HG03575 (cell line): ENCODE measurements at regions not wholly inside any gene's neighbourhood (a gene's known extent, or its start where the extent isn't known, plus 50 kb on each side); places are given as distances from the start of the nearest gene placed in this dataset.
"Not testable (repeated sequence)": the region's sequence is repeated elsewhere in the genome, so short reads cannot be mapped to it uniquely, and the experiment has no call there.

ENCODE experiments used
- ATAC-seq: cut with Tn5 transposase; IDR thresholded peaks from one replicate; pipeline ENCODE4 v1.9.1; 2021; ENCODE audit not compliant: unreplicated experiment, insufficient number of reproducible peaks, low FRiP score; ENCODE audit errors: extremely low read depth

GRCh38 chr1:194858811-194859480, 1672.5 kb upstream of the B3GALT2 start:
- ATAC-seq = not testable (repeated sequence)

- ATAC-seq = no peak
Measured at GRCh38 chr1:194857413-194857812, 1671.0 kb upstream of the B3GALT2 start.

- no peak for ATAC-seq
Measured at GRCh38 chr1:194848846-194849245, 1662.4 kb upstream of the B3GALT2 start.

GRCh38 chr1:194846488-194846887, 1660.1 kb upstream of the B3GALT2 start:
- no peak for ATAC-seq

- no peak for ATAC-seq
Measured at GRCh38 chr1:194843077-194843476, 1656.7 kb upstream of the B3GALT2 start.

GRCh38 chr1:194833111-194833510, 1646.7 kb upstream of the B3GALT2 start:
- ATAC-seq = no peak

- not testable (repeated sequence) for ATAC-seq
Measured at GRCh38 chr1:194831595-194831994, 1645.2 kb upstream of the B3GALT2 start.

GRCh38 chr1:194830387-194830786, 1644.0 kb upstream of the B3GALT2 start:
- ATAC-seq = peak; percentile 88

- no peak for ATAC-seq
Measured at GRCh38 chr1:194829492-194829891, 1643.1 kb upstream of the B3GALT2 start.

GRCh38 chr1:194825382-194825781, 1639.0 kb upstream of the B3GALT2 start:
- no peak for ATAC-seq

GRCh38 chr1:194821091-194821490, 1634.7 kb upstream of the B3GALT2 start:
- no peak for ATAC-seq

GRCh38 chr1:194818674-194819073, 1632.3 kb upstream of the B3GALT2 start:
- ATAC-seq = no peak

- ATAC-seq = no peak
Measured at GRCh38 chr1:194816859-194817258, 1630.4 kb upstream of the B3GALT2 start.

GRCh38 chr1:194813096-194813495, 1626.7 kb upstream of the B3GALT2 start:
- ATAC-seq = no peak

- no peak for ATAC-seq
Measured at GRCh38 chr1:194809665-194810064, 1623.3 kb upstream of the B3GALT2 start.

- ATAC-seq = no peak
Measured at GRCh38 chr1:194809215-194809614, 1622.8 kb upstream of the B3GALT2 start.

GRCh38 chr1:194807530-194808220, 1621.3 kb upstream of the B3GALT2 start:
- no peak for ATAC-seq

GRCh38 chr1:194802572-194802971, 1616.2 kb upstream of the B3GALT2 start:
- ATAC-seq = no peak

- ATAC-seq = peak; percentile 55
Measured at GRCh38 chr1:194795917-194796593, 1609.6 kb upstream of the B3GALT2 start.

GRCh38 chr1:194787001-194787400, 1600.6 kb upstream of the B3GALT2 start:
- ATAC-seq = no peak
